ENCODE measurements at regions not wholly inside any gene's neighbourhood (a gene's known extent, or its start where the extent isn't known, plus 50 kb on each side); places are given as distances from the start of the nearest gene placed in this dataset.

- H3K27ac ChIP-seq (ENCODE audit: low read length) = no peak overlapping the region
- no peaks in the 10 kb centered on the region for H3K4me1 ChIP-seq (ENCODE audit: control insufficient read depth, insufficient read depth, low read length)
- Mint-ChIP-seq H3K9me3 (no peaks in the 10 kb centered on the region), H3K36me3 (no peaks in the 10 kb centered on the region), H3K27me3 (ENCODE audit: low read depth in 2 of 2) (no peaks in the 10 kb centered on the region), H3K4me1 (no peaks in the 10 kb centered on the region), H3K27ac (no peak overlapping the region), H3K4me3 (no peak overlapping the region)
- no peak overlapping the region for H3K4me3 ChIP-seq (ENCODE audit: low read length)
- H3K27me3 ChIP-seq (ENCODE audit: control insufficient read depth, insufficient read depth, low read length) = no peaks in the 10 kb centered on the region
- WGBS (ENCODE audit: insufficient coverage) = 27% methylated on average over 3 of the region's 12 CpGs
- no peaks in the 10 kb centered on the region for H3K36me3 ChIP-seq (ENCODE audit: control insufficient read depth, insufficient read depth, low read length)
- intact Hi-C loops (cut with micrococcal nuclease) = no loop called here
- TF ChIP-seq CTCF (IDR thresholded peaks at IDR 0.05) = no peak
- DNase-seq = no peak
- no peak for ATAC-seq
- H3K9me3 ChIP-seq (ENCODE audit: control insufficient read depth, insufficient read depth, low read length) = no peaks in the 10 kb centered on the region
These were observed 129.0 kb downstream of the SOX4 start for GRCh38 chr6:21722510-21722909.

GRCh38 chr6:21726676-21727075 is 133.1 kb downstream of the SOX4 start:
- no peaks in the 10 kb centered on the region for H3K9me3 Mint-ChIP-seq
- no peaks in the 10 kb centered on the region for H3K27me3 Mint-ChIP-seq (ENCODE audit: low read depth in 2 of 2)
- H3K27ac Mint-ChIP-seq = no peak overlapping the region
- no peaks in the 10 kb centered on the region for H3K27me3 ChIP-seq (ENCODE audit: control insufficient read depth, insufficient read depth, low read length)
- H3K9me3 ChIP-seq (ENCODE audit: control insufficient read depth, insufficient read depth, low read length) = no peaks in the 10 kb centered on the region
- no peaks in the 10 kb centered on the region for H3K36me3 Mint-ChIP-seq
- ATAC-seq (no peak), DNase-seq (no peak)
- H3K27ac ChIP-seq (ENCODE audit: low read length) = no peak overlapping the region
- TF ChIP-seq CTCF (IDR thresholded peaks at IDR 0.05) = no peak
- H3K36me3 ChIP-seq (ENCODE audit: control insufficient read depth, insufficient read depth, low read length) = no peaks in the 10 kb centered on the region
- H3K4me3 Mint-ChIP-seq = no peak overlapping the region
- H3K4me1 Mint-ChIP-seq = no peaks in the 10 kb centered on the region
- intact Hi-C loops (cut with micrococcal nuclease) = no loop called here
- WGBS (ENCODE audit: insufficient coverage) = 85% methylated on average over 6 of the region's 7 CpGs
- H3K4me3 ChIP-seq (ENCODE audit: low read length) = no peak overlapping the region
- no peaks in the 10 kb centered on the region for H3K4me1 ChIP-seq (ENCODE audit: control insufficient read depth, insufficient read depth, low read length)

- Histone ChIP-seq H3K9me3 (ENCODE audit: control insufficient read depth, insufficient read depth, low read length) (no peaks in the 10 kb centered on the region), H3K27me3 (ENCODE audit: control insufficient read depth, insufficient read depth, low read length) (no peaks in the 10 kb centered on the region), H3K4me1 (ENCODE audit: control insufficient read depth, insufficient read depth, low read length) (no peaks in the 10 kb centered on the region), H3K27ac (ENCODE audit: low read length) (no peak overlapping the region), H3K36me3 (ENCODE audit: control insufficient read depth, insufficient read depth, low read length) (no peaks in the 10 kb centered on the region), H3K4me3 (ENCODE audit: low read length) (no peak overlapping the region)
- H3K36me3 Mint-ChIP-seq = no peaks in the 10 kb centered on the region
- H3K27ac Mint-ChIP-seq = no peak overlapping the region
- DNase-seq = no peak
- no peak for ATAC-seq
- H3K4me3 Mint-ChIP-seq = no peak overlapping the region
- intact Hi-C loops (cut with micrococcal nuclease) = no loop called here
- H3K27me3 Mint-ChIP-seq (ENCODE audit: low read depth in 2 of 2) = no peaks in the 10 kb centered on the region
- H3K4me1 Mint-ChIP-seq = no peaks in the 10 kb centered on the region
- no peaks in the 10 kb centered on the region for H3K9me3 Mint-ChIP-seq
- WGBS (ENCODE audit: insufficient coverage) = 94% methylated on average over 7 of the region's 7 CpGs
- TF ChIP-seq CTCF (IDR thresholded peaks at IDR 0.05) = no peak
These were observed 134.6 kb downstream of the SOX4 start for GRCh38 chr6:21728141-21728540.

GRCh38 chr6:21729431-21729830 is 135.9 kb downstream of the SOX4 start:
- H3K9me3 Mint-ChIP-seq = no peaks in the 10 kb centered on the region
- ATAC-seq = no peak
- Histone ChIP-seq H3K4me3 (ENCODE audit: low read length) (no peak overlapping the region), H3K9me3 (ENCODE audit: control insufficient read depth, insufficient read depth, low read length) (no peaks in the 10 kb centered on the region), H3K4me1 (ENCODE audit: control insufficient read depth, insufficient read depth, low read length) (no peaks in the 10 kb centered on the region), H3K27ac (ENCODE audit: low read length) (no peak overlapping the region), H3K27me3 (ENCODE audit: control insufficient read depth, insufficient read depth, low read length) (no peaks in the 10 kb centered on the region), H3K36me3 (ENCODE audit: control insufficient read depth, insufficient read depth, low read length) (no peaks in the 10 kb centered on the region)
- no peak for DNase-seq
- no peaks in the 10 kb centered on the region for H3K36me3 Mint-ChIP-seq
- WGBS (ENCODE audit: insufficient coverage) = 58% methylated on average over 4 of the region's 4 CpGs
- no peak for TF ChIP-seq CTCF (IDR thresholded peaks at IDR 0.05)
- no peak overlapping the region for H3K4me3 Mint-ChIP-seq
- H3K27ac Mint-ChIP-seq = no peak overlapping the region
- H3K4me1 Mint-ChIP-seq = no peaks in the 10 kb centered on the region
- intact Hi-C loops (cut with micrococcal nuclease) = no loop called here
- no peaks in the 10 kb centered on the region for H3K27me3 Mint-ChIP-seq (ENCODE audit: low read depth in 2 of 2)
